ENCODE measurements at regions not wholly inside any gene's neighbourhood (a gene's known extent, or its start where the extent isn't known, plus 50 kb on each side); places are given as distances from the start of the nearest gene placed in this dataset.

- H3K9me3 Mint-ChIP-seq: no peaks in the 10 kb centered on the region
- intact Hi-C loops (cut with micrococcal nuclease): no loop called here
- peaks cover 14% of the 10 kb centered on the region for H3K4me1 Mint-ChIP-seq (ENCODE audit: low read depth)
- no peaks in the 10 kb centered on the region for H3K36me3 Mint-ChIP-seq (ENCODE audit: low read depth)
- H3K4me3 Mint-ChIP-seq: no peak overlapping the region
- no peak overlapping the region for H3K27ac Mint-ChIP-seq
- peaks cover 32% of the 10 kb centered on the region for H3K27me3 Mint-ChIP-seq
Observed at GRCh38 chr6:163793011-163793983, 378.8 kb downstream of the QKI start.

- Mint-ChIP-seq H3K27ac (no peak overlapping the region), H3K9me3 (no peaks in the 10 kb centered on the region), H3K27me3 (peaks cover 29% of the 10 kb centered on the region), H3K4me3 (no peak overlapping the region), H3K36me3 (ENCODE audit: low read depth) (no peaks in the 10 kb centered on the region), H3K4me1 (ENCODE audit: low read depth) (peaks cover 29% of the 10 kb centered on the region)
- intact Hi-C loops (cut with micrococcal nuclease): no loop called here
Observed at GRCh38 chr6:163790266-163790840, 375.8 kb downstream of the QKI start.

GRCh38 chr6:163789199-163789810 lies 374.8 kb downstream of the QKI start:
- H3K4me1 Mint-ChIP-seq (ENCODE audit: low read depth): peaks cover 29% of the 10 kb centered on the region
- no peak overlapping the region for H3K4me3 Mint-ChIP-seq
- intact Hi-C loops (cut with micrococcal nuclease): no loop called here
- H3K27ac Mint-ChIP-seq: no peak overlapping the region
- no peaks in the 10 kb centered on the region for H3K9me3 Mint-ChIP-seq
- H3K27me3 Mint-ChIP-seq: peaks cover 28% of the 10 kb centered on the region
- H3K36me3 Mint-ChIP-seq (ENCODE audit: low read depth): no peaks in the 10 kb centered on the region

GRCh38 chr6:163786995-163787671 lies 372.6 kb downstream of the QKI start:
- Mint-ChIP-seq H3K4me3 (no peak overlapping the region), H3K4me1 (ENCODE audit: low read depth) (peaks cover 41% of the 10 kb centered on the region), H3K27ac (no peak overlapping the region), H3K27me3 (peaks cover 19% of the 10 kb centered on the region), H3K9me3 (no peaks in the 10 kb centered on the region), H3K36me3 (ENCODE audit: low read depth) (no peaks in the 10 kb centered on the region)
- intact Hi-C loops (cut with micrococcal nuclease): no loop called here

- Mint-ChIP-seq H3K4me1 (ENCODE audit: low read depth) (peaks cover 21% of the 10 kb centered on the region), H3K9me3 (no peaks in the 10 kb centered on the region), H3K27ac (peak overlapping the region; percentile 9), H3K36me3 (ENCODE audit: low read depth) (no peaks in the 10 kb centered on the region), H3K4me3 (no peak overlapping the region), H3K27me3 (peaks cover 23% of the 10 kb centered on the region)
- intact Hi-C loops (cut with micrococcal nuclease): no loop called here
Observed at GRCh38 chr6:163782436-163783003, 368.0 kb downstream of the QKI start.

- Mint-ChIP-seq H3K27ac (no peak overlapping the region), H3K9me3 (no peaks in the 10 kb centered on the region), H3K4me1 (ENCODE audit: low read depth) (peaks cover 14% of the 10 kb centered on the region), H3K4me3 (no peak overlapping the region), H3K27me3 (peaks cover 30% of the 10 kb centered on the region), H3K36me3 (ENCODE audit: low read depth) (no peaks in the 10 kb centered on the region)
- intact Hi-C loops (cut with micrococcal nuclease): no loop called here
Observed at GRCh38 chr6:163780994-163781393, 366.5 kb downstream of the QKI start.

GRCh38 chr6:163779727-163780284 lies 365.3 kb downstream of the QKI start:
- no peaks in the 10 kb centered on the region for H3K9me3 Mint-ChIP-seq
- H3K36me3 Mint-ChIP-seq (ENCODE audit: low read depth): no peaks in the 10 kb centered on the region

GRCh38 chr6:163777716-163778115 lies 363.2 kb downstream of the QKI start:
- intact Hi-C loops (cut with micrococcal nuclease): no loop called here
- Mint-ChIP-seq H3K4me3 (no peak overlapping the region), H3K36me3 (ENCODE audit: low read depth) (no peaks in the 10 kb centered on the region), H3K9me3 (no peaks in the 10 kb centered on the region), H3K27ac (no peak overlapping the region), H3K4me1 (ENCODE audit: low read depth) (peaks cover 8% of the 10 kb centered on the region), H3K27me3 (peaks cover 38% of the 10 kb centered on the region)

More at GRCh38 chr6:163779727-163780284, 365.3 kb downstream of the QKI start:
- no peak overlapping the region for H3K4me3 Mint-ChIP-seq
- H3K27me3 Mint-ChIP-seq: peaks cover 33% of the 10 kb centered on the region
- no peak overlapping the region for H3K27ac Mint-ChIP-seq
- peaks cover 14% of the 10 kb centered on the region for H3K4me1 Mint-ChIP-seq (ENCODE audit: low read depth)
- intact Hi-C loops (cut with micrococcal nuclease): no loop called here

GRCh38 chr6:163776906-163777686 lies 362.6 kb downstream of the QKI start:
- H3K4me1 Mint-ChIP-seq (ENCODE audit: low read depth): peaks cover 1% of the 10 kb centered on the region
- no peaks in the 10 kb centered on the region for H3K36me3 Mint-ChIP-seq (ENCODE audit: low read depth)
- intact Hi-C loops (cut with micrococcal nuclease): no loop called here
- no peaks in the 10 kb centered on the region for H3K9me3 Mint-ChIP-seq
- no peak overlapping the region for H3K27ac Mint-ChIP-seq
- H3K4me3 Mint-ChIP-seq: no peak overlapping the region
- H3K27me3 Mint-ChIP-seq: peaks cover 38% of the 10 kb centered on the region

- intact Hi-C loops (cut with micrococcal nuclease): no loop called here
- H3K9me3 Mint-ChIP-seq: no peaks in the 10 kb centered on the region
- H3K36me3 Mint-ChIP-seq (ENCODE audit: low read depth): no peaks in the 10 kb centered on the region
- H3K27ac Mint-ChIP-seq: no peak overlapping the region
- H3K4me1 Mint-ChIP-seq (ENCODE audit: low read depth): no peaks in the 10 kb centered on the region
- no peak overlapping the region for H3K4me3 Mint-ChIP-seq
- H3K27me3 Mint-ChIP-seq: peaks cover 38% of the 10 kb centered on the region
Observed at GRCh38 chr6:163776196-163776905, 361.8 kb downstream of the QKI start.

- H3K9me3 Mint-ChIP-seq: no peaks in the 10 kb centered on the region
- no peaks in the 10 kb centered on the region for H3K4me1 Mint-ChIP-seq (ENCODE audit: low read depth)
- H3K36me3 Mint-ChIP-seq (ENCODE audit: low read depth): no peaks in the 10 kb centered on the region
- H3K27ac Mint-ChIP-seq: no peak overlapping the region
- no peak overlapping the region for H3K4me3 Mint-ChIP-seq
- intact Hi-C loops (cut with micrococcal nuclease): no loop called here
- peaks cover 38% of the 10 kb centered on the region for H3K27me3 Mint-ChIP-seq
Observed at GRCh38 chr6:163775313-163775712, 360.8 kb downstream of the QKI start.

GRCh38 chr6:163774485-163774884 lies 360.0 kb downstream of the QKI start:
- no peak overlapping the region for H3K4me3 Mint-ChIP-seq
- intact Hi-C loops (cut with micrococcal nuclease): no loop called here
- H3K27me3 Mint-ChIP-seq: peaks cover 38% of the 10 kb centered on the region
- H3K36me3 Mint-ChIP-seq (ENCODE audit: low read depth): no peaks in the 10 kb centered on the region
- H3K9me3 Mint-ChIP-seq: no peaks in the 10 kb centered on the region
- no peak overlapping the region for H3K27ac Mint-ChIP-seq
- H3K4me1 Mint-ChIP-seq (ENCODE audit: low read depth): no peaks in the 10 kb centered on the region
